IMR-90 (cell line): ENCODE measurements at regions not wholly inside any gene's neighbourhood (a gene's known extent, or its start where the extent isn't known, plus 50 kb on each side); places are given as distances from the start of the nearest gene placed in this dataset.

Experiments used
- ATAC-seq: fragments of 200-7000 bp; cut with Tn5 transposase; 2 replicates; pipeline ENCODE4 v1.9.1; 2020; ENCODE audit warnings: low read depth, mild to moderate bottlenecking, moderate library complexity
- BruUV-seq: library from RNA; stranded (reverse); fragments of 400-500 nt; replicated peaks from 2 replicates; lab custom pipeline; 2021; lab: Mats Ljungman, UMichigan
- CTCF ChIA-PET: fragments of 300-600 bp; formaldehyde crosslinking; extraction: SDS; loops from one replicate; lab custom pipeline; 2021; ENCODE audit warnings: antibody characterized with exemption; lab: Yijun Ruan, JAX
- POLR2A ChIA-PET: fragments of 300-600 bp; sonication (Branson Sonifier 250); formaldehyde crosslinking; loops from one replicate; lab custom pipeline; 2022; ENCODE audit warnings: antibody characterized with exemption; ENCODE audit not compliant: unreplicated experiment; lab: Charles Lee
- DNase-seq: peaks from one replicate; pipeline ENCODE4 v3.0.0; 2013
- H2AFZ ChIP-seq: replicated peaks from 2 replicates; pipeline ENCODE3; 2013; ENCODE audit warnings: low read length, mild to moderate bottlenecking; ENCODE audit not compliant: poor library complexity
- H2AK5ac ChIP-seq: 2 replicates; pipeline ENCODE4 v1.6.1; 2013; ENCODE audit warnings: low read depth, low read length, inconsistent platforms
- H2AK9ac ChIP-seq: replicated peaks from 2 replicates; pipeline ENCODE3; 2013; ENCODE audit warnings: mild to moderate bottlenecking, low read depth, low read length, moderate library complexity; ENCODE audit not compliant: poor library complexity
- H2BK120ac ChIP-seq: 2 replicates; pipeline ENCODE4 v1.6.1; 2013; ENCODE audit warnings: low read depth, low read length, inconsistent platforms
- H2BK15ac ChIP-seq: 3 replicates; pipeline ENCODE4 v1.6.1; 2013; ENCODE audit warnings: low read depth, low read length, inconsistent platforms
- H2BK20ac ChIP-seq: 2 replicates; pipeline ENCODE4 v1.6.1; 2013; ENCODE audit warnings: low read depth, mild to moderate bottlenecking, inconsistent platforms, low read length, moderate library complexity
- H2BK5ac ChIP-seq: 2 replicates; pipeline ENCODE4 v1.6.1; 2013; ENCODE audit warnings: mild to moderate bottlenecking, low read depth, low read length, inconsistent platforms; ENCODE audit not compliant: poor library complexity, severe bottlenecking
- H3K14ac ChIP-seq: replicated peaks from 2 replicates; pipeline ENCODE4 v1.6.1; 2013; ENCODE audit warnings: low read depth, low read length, inconsistent platforms
- H3K18ac ChIP-seq: 2 replicates; pipeline ENCODE4 v1.6.1; 2013; ENCODE audit warnings: low read depth, low read length, control low read depth
- H3K23ac ChIP-seq: 2 replicates; pipeline ENCODE4 v1.6.1; 2013; ENCODE audit warnings: low read depth, low read length, inconsistent platforms
- H3K27ac ChIP-seq: 2 replicates; pipeline ENCODE4 v1.5.1; 2013; ENCODE audit warnings: mild to moderate bottlenecking, control low read depth, low read length; ENCODE audit not compliant: insufficient read depth
- H3K27me3 ChIP-seq: 2 replicates; pipeline ENCODE4 v1.6.1; 2013; ENCODE audit warnings: low read length; ENCODE audit not compliant: control insufficient read depth, insufficient read depth
- H3K36me3 ChIP-seq: 2 replicates; pipeline ENCODE4 v1.6.1; 2013; ENCODE audit warnings: low read length, mixed read lengths; ENCODE audit not compliant: control insufficient read depth, insufficient read depth
- H3K4ac ChIP-seq: 2 replicates; pipeline ENCODE4 v1.6.1; 2013; ENCODE audit warnings: low read depth, low read length, inconsistent platforms
- H3K4me1 ChIP-seq: 2 replicates; pipeline ENCODE4 v1.6.1; 2013; ENCODE audit warnings: low read length, mixed read lengths; ENCODE audit not compliant: control insufficient read depth, insufficient read depth
- H3K4me2 ChIP-seq: 2 replicates; pipeline ENCODE4 v1.6.1; 2013; ENCODE audit warnings: low read depth, mild to moderate bottlenecking, control low read depth, low read length, moderate library complexity
- H3K4me3 ChIP-seq: 2 replicates; pipeline ENCODE4 v1.5.1; 2013; ENCODE audit warnings: low read depth, mild to moderate bottlenecking, control low read depth, low read length, moderate library complexity; ENCODE audit not compliant: insufficient read depth
- H3K56ac ChIP-seq: 2 replicates; pipeline ENCODE4 v1.6.1; 2013; ENCODE audit warnings: low read length, inconsistent platforms; ENCODE audit not compliant: insufficient read depth; ENCODE audit errors: extremely low read depth
- H3K79me1 ChIP-seq, 2 experiments: 2 replicates each; pipeline ENCODE4 v1.6.1; 2013; ENCODE audit warnings: low read length in 2 of 2, inconsistent platforms in 1 of 2, low read depth in 1 of 2
- H3K9ac ChIP-seq: 2 replicates; pipeline ENCODE4 v1.6.1; 2013; ENCODE audit warnings: low read depth, low read length, control low read depth
- H3K9me1 ChIP-seq: 2 replicates; pipeline ENCODE4 v1.6.1; 2013; ENCODE audit warnings: low read length, inconsistent platforms; ENCODE audit not compliant: insufficient read depth
- H3K9me3 ChIP-seq: 2 replicates; pipeline ENCODE4 v1.6.1; 2013; ENCODE audit warnings: low read length; ENCODE audit not compliant: control insufficient read depth, insufficient read depth
- H4K20me1 ChIP-seq: 2 replicates; pipeline ENCODE4 v1.6.1; 2013; ENCODE audit warnings: low read length, inconsistent platforms; ENCODE audit not compliant: insufficient read depth
- H4K5ac ChIP-seq: 2 replicates; pipeline ENCODE4 v1.6.1; 2013; ENCODE audit warnings: mild to moderate bottlenecking, low read depth, low read length, control low read depth
- H4K8ac ChIP-seq, 2 experiments: 2 replicates each; pipeline ENCODE4 v1.6.1; 2013; ENCODE audit warnings: low read depth in 2 of 2, low read length in 2 of 2, control low read depth in 1 of 2, inconsistent platforms in 1 of 2
- H4K91ac ChIP-seq: 2 replicates; pipeline ENCODE4 v1.6.1; 2013; ENCODE audit warnings: low read depth, low read length, inconsistent platforms; ENCODE audit not compliant: insufficient read depth
- BHLHE40 ChIP-seq: fragments of 150-350 bp; IDR thresholded peaks from 2 replicates; pipeline ENCODE4 v1.6.1; 2016; ENCODE audit warnings: mild to moderate bottlenecking, low read depth, low read length
- CEBPB ChIP-seq: IDR thresholded peaks from 2 replicates; pipeline ENCODE4 v1.6.1; 2012; ENCODE audit warnings: low read depth, low read length, improper control_type of control experiment
- WGBS, 2 experiments: methylation state at CpG; one replicate each; pipeline versions ENCODE4 v1.1.5 to v1.1.7; 2013; ENCODE audit warnings: missing lambda C conversion rate in 2 of 2; ENCODE audit not compliant: insufficient read length in 1 of 2; ENCODE audit errors: extremely low coverage in 2 of 2; 5-methylcytosine and 5-hydroxymethylcytosine counted together
- dilution Hi-C: fragments of 300-500 bp; cut with HindIII; formaldehyde crosslinking; loops from one replicate; pipeline ENCODE4 v1.14.3; 2018; ENCODE audit warnings: low sequenced_read_pairs; ENCODE audit not compliant: unreplicated experiment
- in situ Hi-C: fragments of 300-500 bp; cut with MboI; formaldehyde crosslinking; loops from 3 replicates; pipeline ENCODE4 v1.14.3; 2019; ENCODE audit warnings: low sequenced_read_pairs, inconsistent platforms, mixed read lengths
- intact Hi-C: fragments of 100-400 bp; cut with micrococcal nuclease; formaldehyde crosslinking; loops from 2 replicates; pipeline ENCODE4 v1.10.0; 2022
- TF ChIP-seq, protein P1 (sequence below): fragments of 150-350 bp; IDR thresholded peaks from 2 replicates; pipeline ENCODE4 v1.6.1; 2017; ENCODE audit warnings: mild to moderate bottlenecking, antibody characterized with exemption, low read length, low read depth

DNA sequence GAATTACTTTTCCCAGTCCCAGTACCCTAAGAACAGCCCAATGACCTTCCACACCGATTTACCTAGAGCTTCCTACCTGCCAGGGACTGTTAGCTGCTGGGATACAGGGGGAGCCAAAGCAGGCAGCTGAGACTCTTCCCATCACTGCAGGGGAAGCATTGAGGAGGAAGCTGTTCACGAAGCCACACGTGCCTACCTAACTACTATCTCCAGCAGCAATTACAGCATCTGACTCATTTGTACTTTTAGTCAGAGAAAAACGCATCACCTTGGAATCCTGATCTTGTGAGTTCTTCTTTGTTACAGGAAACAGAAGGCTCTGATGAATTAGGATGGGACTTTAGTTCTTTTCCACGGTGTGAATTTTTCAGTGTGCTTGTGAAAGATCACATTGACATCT, 113.7 kb upstream of the DHX40 start:
- Histone ChIP-seq H3K23ac (no peak overlapping the region), H3K4ac (no peak overlapping the region), H4K20me1 (no peaks in the 10 kb centered on the region), H4K5ac (no peak overlapping the region), H4K8ac (no peak overlapping the region), H3K9me3 (no peaks in the 10 kb centered on the region), H2AFZ (no peak overlapping the region), H2BK5ac (no peak overlapping the region), H2BK15ac (no peak overlapping the region), H3K79me1 (no peaks in the 10 kb centered on the region), H4K91ac (no peak overlapping the region), H2BK120ac (no peak overlapping the region), H3K36me3 (no peaks in the 10 kb centered on the region), H3K4me2 (no peak overlapping the region), H2AK9ac (no peak overlapping the region), H3K56ac (no peak overlapping the region), H3K27ac (no peak overlapping the region), H3K9me1 (no peaks in the 10 kb centered on the region), H2BK20ac (no peak overlapping the region), H3K4me3 (no peak overlapping the region), H3K4me1 (peaks cover 2% of the 10 kb centered on the region; the same call in 1 of the 2 replicates), H3K18ac (no peak overlapping the region), H2AK5ac (no peak overlapping the region), H3K14ac (no peak overlapping the region), H3K27me3 (peaks cover 2% of the 10 kb centered on the region), H3K9ac (no peak overlapping the region)
- BruUV-seq, result no TSS peak
- in situ Hi-C loops, result no loop called here
- ChIA-PET CTCF (no interaction called here), POLR2A (no interaction called here)
- dilution Hi-C loops, result no loop called here
- ATAC-seq, result no peak; the same call in 1 of the 2 replicates
- WGBS, 2 experiments, result no CpG with 5 or more reads among the region's 5 CpGs
- TF ChIP-seq BHLHE40, result peak; percentile 94
- TF ChIP-seq, protein P1, sequence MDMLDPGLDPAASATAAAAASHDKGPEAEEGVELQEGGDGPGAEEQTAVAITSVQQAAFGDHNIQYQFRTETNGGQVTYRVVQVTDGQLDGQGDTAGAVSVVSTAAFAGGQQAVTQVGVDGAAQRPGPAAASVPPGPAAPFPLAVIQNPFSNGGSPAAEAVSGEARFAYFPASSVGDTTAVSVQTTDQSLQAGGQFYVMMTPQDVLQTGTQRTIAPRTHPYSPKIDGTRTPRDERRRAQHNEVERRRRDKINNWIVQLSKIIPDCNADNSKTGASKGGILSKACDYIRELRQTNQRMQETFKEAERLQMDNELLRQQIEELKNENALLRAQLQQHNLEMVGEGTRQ, result peak; percentile 39; the same call in 1 of the 2 replicates
- TF ChIP-seq CEBPB, result no peak
- intact Hi-C loops, result no loop called here
- peak; percentile 77 for DNase-seq
